ENCODE measurements at regions not wholly inside any gene's neighbourhood (a gene's known extent, or its start where the extent isn't known, plus 50 kb on each side); places are given as distances from the start of the nearest gene placed in this dataset.

- TF ChIP-seq RARB (CRISPR knock-in tag; IDR thresholded peaks at IDR 0.05) (no peak), PPARA (CRISPR knock-in tag; IDR thresholded peaks at IDR 0.05; ENCODE audit: borderline replicate concordance) (no peak), ZC3H10 (CRISPR knock-in tag; IDR thresholded peaks at IDR 0.05) (no peak), CREB5 (CRISPR knock-in tag; IDR thresholded peaks at IDR 0.05; ENCODE audit: low read depth) (no peak), SNAI2 (CRISPR knock-in tag; IDR thresholded peaks at IDR 0.05) (no peak)
Observed at GRCh38 chr22:27468712-27469111, 332.8 kb downstream of the MN1 start.
